Chondrocyte (in vitro differentiated cells): ENCODE measurements at regions not wholly inside any gene's neighbourhood (a gene's known extent, or its start where the extent isn't known, plus 50 kb on each side); places are given as distances from the start of the nearest gene placed in this dataset.

Experiments
- DNase-seq: peaks from one replicate; pipeline ENCODE4 v3.0.0; 2021; ENCODE audit warnings: mixed read lengths, low spot score
- H3K27ac Mint-ChIP-seq: one replicate; pipeline ENCODE4 v1.8.0; 2021; ENCODE audit warnings: mild to moderate bottlenecking, moderate library complexity, mixed read lengths; ENCODE audit not compliant: unreplicated experiment
- H3K27me3 Mint-ChIP-seq: 2 replicates; pipeline ENCODE4 v1.8.0; 2021; ENCODE audit warnings: low read depth, mixed read lengths
- H3K36me3 Mint-ChIP-seq: 2 replicates; pipeline ENCODE4 v1.8.0; 2021; ENCODE audit warnings: low read depth, mixed read lengths
- H3K4me1 Mint-ChIP-seq: 2 replicates; pipeline ENCODE4 v1.8.0; 2021; ENCODE audit warnings: low read depth, mild to moderate bottlenecking, mixed read lengths
- H3K4me3 Mint-ChIP-seq: one replicate; pipeline ENCODE4 v1.8.0; 2021; ENCODE audit warnings: mild to moderate bottlenecking, moderate library complexity, mixed read lengths; ENCODE audit not compliant: unreplicated experiment
- H3K9me3 Mint-ChIP-seq: 2 replicates; pipeline ENCODE4 v1.8.0; 2021; ENCODE audit warnings: low read depth, mixed read lengths
- TF ChIP-seq, protein P1 (sequence below): fragments of 200-600 bp; sonication (generic); IDR thresholded peaks from 2 replicates; pipeline ENCODE4 v1.5.0; 2021; ENCODE audit warnings: antibody characterized with exemption, mild to moderate bottlenecking, moderate library complexity

- peaks cover 4% of the 10 kb centered on the region for H3K9me3 Mint-ChIP-seq
- no peak overlapping the region for H3K27ac Mint-ChIP-seq
- H3K27me3 Mint-ChIP-seq: peaks cover 2% of the 10 kb centered on the region
- TF ChIP-seq, protein P1, sequence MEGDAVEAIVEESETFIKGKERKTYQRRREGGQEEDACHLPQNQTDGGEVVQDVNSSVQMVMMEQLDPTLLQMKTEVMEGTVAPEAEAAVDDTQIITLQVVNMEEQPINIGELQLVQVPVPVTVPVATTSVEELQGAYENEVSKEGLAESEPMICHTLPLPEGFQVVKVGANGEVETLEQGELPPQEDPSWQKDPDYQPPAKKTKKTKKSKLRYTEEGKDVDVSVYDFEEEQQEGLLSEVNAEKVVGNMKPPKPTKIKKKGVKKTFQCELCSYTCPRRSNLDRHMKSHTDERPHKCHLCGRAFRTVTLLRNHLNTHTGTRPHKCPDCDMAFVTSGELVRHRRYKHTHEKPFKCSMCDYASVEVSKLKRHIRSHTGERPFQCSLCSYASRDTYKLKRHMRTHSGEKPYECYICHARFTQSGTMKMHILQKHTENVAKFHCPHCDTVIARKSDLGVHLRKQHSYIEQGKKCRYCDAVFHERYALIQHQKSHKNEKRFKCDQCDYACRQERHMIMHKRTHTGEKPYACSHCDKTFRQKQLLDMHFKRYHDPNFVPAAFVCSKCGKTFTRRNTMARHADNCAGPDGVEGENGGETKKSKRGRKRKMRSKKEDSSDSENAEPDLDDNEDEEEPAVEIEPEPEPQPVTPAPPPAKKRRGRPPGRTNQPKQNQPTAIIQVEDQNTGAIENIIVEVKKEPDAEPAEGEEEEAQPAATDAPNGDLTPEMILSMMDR: no peak
- no peaks in the 10 kb centered on the region for H3K4me1 Mint-ChIP-seq
- no peak overlapping the region for H3K4me3 Mint-ChIP-seq
- H3K36me3 Mint-ChIP-seq: no peaks in the 10 kb centered on the region
- DNase-seq: no peak
These were observed 110.7 kb upstream of the GZMB start for GRCh38 chr14:24744641-24745040.

- Mint-ChIP-seq H3K4me3 (no peak overlapping the region), H3K36me3 (no peaks in the 10 kb centered on the region), H3K9me3 (no peaks in the 10 kb centered on the region), H3K27me3 (peaks cover under 1% of the 10 kb centered on the region), H3K27ac (no peak overlapping the region), H3K4me1 (no peaks in the 10 kb centered on the region)
- TF ChIP-seq, protein P1: no peak
- no peak for DNase-seq
These were observed 107.9 kb upstream of the GZMB start for GRCh38 chr14:24741871-24742270.

DNA sequence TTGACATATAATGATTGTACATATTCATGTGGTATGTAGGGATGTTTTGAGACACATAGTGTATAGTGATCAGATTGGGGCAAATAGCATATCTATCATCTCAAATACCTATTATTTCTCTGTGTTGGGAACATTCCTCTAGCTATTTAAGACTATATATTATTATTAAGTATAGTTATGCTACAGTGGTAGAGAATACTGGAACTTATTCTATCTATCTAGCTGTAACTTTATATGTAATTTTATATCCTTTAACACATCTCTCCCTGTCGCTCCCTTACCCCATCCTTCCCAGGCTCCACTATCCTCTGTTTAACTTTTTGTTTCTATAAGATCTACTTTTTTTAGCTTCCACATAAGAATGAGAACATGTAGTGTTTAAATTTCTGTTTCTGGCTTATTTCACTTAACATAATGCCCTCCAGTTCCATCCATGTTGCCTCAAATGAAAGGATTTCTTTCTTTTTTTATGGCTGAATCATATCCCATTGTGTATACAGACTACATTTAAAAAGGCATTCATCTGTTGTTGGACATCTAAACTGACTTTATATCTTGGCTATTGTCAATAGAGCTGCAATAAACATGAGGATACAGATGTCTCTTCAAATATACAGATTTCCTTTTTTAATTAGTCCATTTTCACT, 102.1 kb upstream of the GZMB start:
- H3K27me3 Mint-ChIP-seq: peaks cover 10% of the 10 kb centered on the region
- no peak overlapping the region for H3K4me3 Mint-ChIP-seq
- H3K36me3 Mint-ChIP-seq: no peaks in the 10 kb centered on the region
- H3K27ac Mint-ChIP-seq: no peak overlapping the region
- peaks cover 3% of the 10 kb centered on the region for H3K4me1 Mint-ChIP-seq
- DNase-seq: no peak
- peaks cover 3% of the 10 kb centered on the region for H3K9me3 Mint-ChIP-seq
- TF ChIP-seq, protein P1: no peak

DNA sequence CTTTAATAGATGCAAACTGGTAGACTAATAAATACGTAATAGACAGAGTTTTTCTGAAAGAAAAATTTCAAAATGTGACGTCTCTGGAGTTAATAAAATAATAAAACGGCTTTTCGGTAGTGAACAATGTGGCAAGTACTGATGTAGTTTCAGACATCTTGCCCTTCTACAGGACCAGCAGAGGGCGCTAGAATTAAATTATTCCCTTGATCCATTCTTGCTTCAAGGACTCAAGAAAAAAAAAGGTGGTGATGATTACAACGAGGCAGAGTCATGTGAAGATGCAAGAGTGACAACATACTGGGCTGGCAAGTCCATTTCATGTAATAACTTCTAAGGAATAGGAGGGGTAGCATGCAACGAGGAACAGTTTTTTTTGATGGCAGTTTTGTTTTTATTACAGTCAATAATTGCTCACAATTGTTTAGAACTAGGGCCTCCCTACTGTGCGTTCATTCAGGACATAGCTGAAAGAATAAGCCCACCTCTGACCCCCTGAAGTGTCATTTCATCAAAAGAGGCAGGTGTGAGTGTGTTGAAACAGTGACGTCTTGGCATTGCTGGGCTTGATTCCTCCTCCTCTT, 101.0 kb upstream of the GZMB start:
- TF ChIP-seq, protein P1: peak; percentile 87
- H3K27ac Mint-ChIP-seq: no peak overlapping the region
- H3K4me3 Mint-ChIP-seq: no peak overlapping the region
- no peaks in the 10 kb centered on the region for H3K36me3 Mint-ChIP-seq
- H3K9me3 Mint-ChIP-seq: peaks cover 3% of the 10 kb centered on the region
- no peak for DNase-seq
- H3K4me1 Mint-ChIP-seq: peaks cover 3% of the 10 kb centered on the region
- peaks cover 12% of the 10 kb centered on the region for H3K27me3 Mint-ChIP-seq

DNA sequence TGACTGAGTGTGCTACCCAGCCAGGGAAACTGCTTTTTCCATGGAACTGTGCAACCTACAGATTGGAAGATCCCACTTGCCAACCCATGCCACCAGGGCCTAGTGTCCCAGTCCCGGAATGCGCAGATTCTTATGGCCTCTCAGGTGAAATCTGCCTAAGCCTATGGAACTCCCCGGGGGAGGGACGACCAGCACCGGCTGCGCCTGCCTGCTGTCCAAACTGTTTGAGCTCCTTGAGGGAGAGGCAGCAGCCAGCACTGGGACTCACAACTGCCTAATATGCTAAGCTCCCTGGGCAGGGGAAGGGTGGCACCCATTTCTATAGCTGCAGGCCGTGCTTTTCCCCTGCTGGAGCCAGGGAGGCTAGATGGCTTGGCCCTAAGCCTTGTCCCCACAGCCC, 92.5 kb upstream of the GZMB start:
- Mint-ChIP-seq H3K27ac (no peak overlapping the region), H3K4me3 (no peak overlapping the region), H3K27me3 (peaks cover 17% of the 10 kb centered on the region), H3K36me3 (no peaks in the 10 kb centered on the region), H3K4me1 (no peaks in the 10 kb centered on the region), H3K9me3 (peaks cover 16% of the 10 kb centered on the region)
- TF ChIP-seq, protein P1: no peak
- DNase-seq: peak; percentile 60
